ENCODE measurements at regions not wholly inside any gene's neighbourhood (a gene's known extent, or its start where the extent isn't known, plus 50 kb on each side); places are given as distances from the start of the nearest gene placed in this dataset.
A peak's percentile ranks its signal among the peaks of the same experiment; 100 is the strongest.

DNA sequence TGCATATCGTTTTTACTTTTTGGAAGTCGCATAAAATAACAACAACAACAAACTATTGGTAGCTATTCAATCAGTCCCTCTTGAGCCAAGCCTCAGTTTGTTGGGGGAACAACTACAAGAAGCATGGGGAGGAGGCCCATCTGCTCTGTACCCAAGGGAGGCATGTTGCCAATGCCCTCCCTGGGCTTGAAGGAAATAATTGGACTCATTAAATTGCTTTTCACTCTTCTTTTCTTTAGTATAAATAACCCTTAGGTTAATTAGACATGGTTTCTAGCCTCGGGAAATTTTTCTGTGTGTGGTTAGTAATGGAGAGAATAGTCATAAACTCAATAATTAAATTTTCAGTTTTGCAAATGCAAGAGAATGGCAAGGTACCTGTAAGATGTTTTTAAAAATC, 500.7 kb downstream of the TLE4 start:
- peaks cover 11 to 13% of the 10 kb centered on the region in 2 donors for H3K4me1 ChIP-seq
- no peaks in the 10 kb centered on the region for H3K27me3 ChIP-seq
- DNase-seq (no peak), ATAC-seq (no peak)
- TF ChIP-seq, protein P1, sequence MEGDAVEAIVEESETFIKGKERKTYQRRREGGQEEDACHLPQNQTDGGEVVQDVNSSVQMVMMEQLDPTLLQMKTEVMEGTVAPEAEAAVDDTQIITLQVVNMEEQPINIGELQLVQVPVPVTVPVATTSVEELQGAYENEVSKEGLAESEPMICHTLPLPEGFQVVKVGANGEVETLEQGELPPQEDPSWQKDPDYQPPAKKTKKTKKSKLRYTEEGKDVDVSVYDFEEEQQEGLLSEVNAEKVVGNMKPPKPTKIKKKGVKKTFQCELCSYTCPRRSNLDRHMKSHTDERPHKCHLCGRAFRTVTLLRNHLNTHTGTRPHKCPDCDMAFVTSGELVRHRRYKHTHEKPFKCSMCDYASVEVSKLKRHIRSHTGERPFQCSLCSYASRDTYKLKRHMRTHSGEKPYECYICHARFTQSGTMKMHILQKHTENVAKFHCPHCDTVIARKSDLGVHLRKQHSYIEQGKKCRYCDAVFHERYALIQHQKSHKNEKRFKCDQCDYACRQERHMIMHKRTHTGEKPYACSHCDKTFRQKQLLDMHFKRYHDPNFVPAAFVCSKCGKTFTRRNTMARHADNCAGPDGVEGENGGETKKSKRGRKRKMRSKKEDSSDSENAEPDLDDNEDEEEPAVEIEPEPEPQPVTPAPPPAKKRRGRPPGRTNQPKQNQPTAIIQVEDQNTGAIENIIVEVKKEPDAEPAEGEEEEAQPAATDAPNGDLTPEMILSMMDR (IDR thresholded peaks at IDR 0.05 in 4 of 5, conservative IDR thresholded peaks at IDR 0.05 in 1 of 5): no peak
- no peak for TF ChIP-seq POLR2A (IDR thresholded peaks at IDR 0.05)
- no peaks in the 10 kb centered on the region for H3K36me3 ChIP-seq
- no peaks in the 10 kb centered on the region for H3K9me3 ChIP-seq
- no peak overlapping the region for H3K4me3 ChIP-seq
- in situ Hi-C loops (cut with MboI; ENCODE audit: low sequenced_read_pairs in 4 of 4) (loop anchor here in 1 of 4 donors (25.0 kb wide), 1 partner anchor 1535 kb away; no protein-coding TSS in a partner anchor), intact Hi-C loops (cut with DNase I; ENCODE audit: low total_unique reads) (no loop called here)
- no peak overlapping the region for H3K27ac ChIP-seq

DNA sequence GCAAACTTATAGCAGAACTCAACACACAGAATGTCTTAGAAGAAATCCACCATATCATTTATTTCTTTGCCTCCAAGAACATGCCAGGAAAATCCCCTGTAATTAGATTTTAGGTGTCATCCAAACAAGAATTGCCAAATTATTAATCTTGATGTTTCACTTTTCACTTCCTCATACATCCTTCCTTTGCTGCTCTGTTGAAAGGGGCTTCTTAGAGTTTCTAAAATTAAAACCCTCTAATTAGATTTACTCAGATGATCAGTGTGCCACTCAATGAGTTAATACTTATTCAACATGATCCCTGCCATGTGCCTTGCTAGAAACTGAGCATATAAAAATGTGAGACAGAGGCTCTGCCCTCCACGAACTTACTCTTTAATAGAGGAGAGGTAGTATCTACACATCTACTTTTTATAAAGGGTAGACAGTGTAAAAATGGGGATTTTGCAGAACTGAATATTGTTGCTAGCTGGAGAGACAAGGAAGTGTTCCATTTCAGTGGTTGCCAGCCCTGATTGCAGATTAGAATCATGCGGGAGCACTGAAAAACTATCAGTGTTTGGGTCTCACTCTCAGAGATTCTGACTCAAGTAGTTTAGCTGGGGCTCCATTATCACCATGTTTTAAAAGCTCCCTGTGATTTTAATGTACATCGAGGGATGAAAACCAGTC, 498.4 kb downstream of the TLE4 start:
- Histone ChIP-seq H3K4me1 (peaks cover 11 to 13% of the 10 kb centered on the region in 2 donors), H3K9me3 (no peaks in the 10 kb centered on the region), H3K4me3 (no peak overlapping the region), H3K27me3 (no peaks in the 10 kb centered on the region), H3K36me3 (no peaks in the 10 kb centered on the region), H3K27ac (no peak overlapping the region)
- in situ Hi-C loops (cut with MboI; ENCODE audit: low sequenced_read_pairs in 4 of 4): loop anchor here in 1 of 4 donors (25.0 kb wide), 1 partner anchor 1533 kb away; no protein-coding TSS in a partner anchor
- DNase-seq: no peak
- no peak for ATAC-seq
- intact Hi-C loops (cut with DNase I; ENCODE audit: low total_unique reads): no loop called here
- TF ChIP-seq POLR2A (IDR thresholded peaks at IDR 0.05): no peak

DNA sequence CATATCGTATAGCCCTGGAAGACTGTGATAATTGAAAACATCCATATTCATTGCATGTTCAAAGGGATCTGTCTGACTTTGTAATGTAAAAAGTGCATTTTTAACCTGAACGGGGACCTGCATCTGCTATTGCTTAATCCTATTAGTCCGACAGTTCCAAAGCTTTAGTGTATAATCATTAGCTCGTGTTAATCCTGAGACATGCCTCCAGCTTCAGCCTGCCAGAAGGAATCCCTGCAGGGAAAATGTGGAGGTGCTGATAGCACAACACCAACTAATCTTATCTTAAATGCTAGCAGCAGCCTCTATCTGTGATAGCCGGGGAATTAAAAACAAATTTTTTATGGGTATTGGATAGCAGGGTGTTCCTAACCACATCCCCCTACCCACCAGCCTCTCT, 495.2 kb downstream of the TLE4 start:
- TF ChIP-seq, protein P1 (IDR thresholded peaks at IDR 0.05 in 4 of 5, conservative IDR thresholded peaks at IDR 0.05 in 1 of 5): no peak
- TF ChIP-seq POLR2A (IDR thresholded peaks at IDR 0.05): no peak
- DNase-seq (no peak), ATAC-seq (no peak)
- Histone ChIP-seq H3K4me1 (peaks cover 11 to 14% of the 10 kb centered on the region in 2 donors), H3K27ac (no peak overlapping the region), H3K27me3 (no peaks in the 10 kb centered on the region), H3K36me3 (no peaks in the 10 kb centered on the region), H3K9me3 (no peaks in the 10 kb centered on the region), H3K4me3 (no peak overlapping the region)
- intact Hi-C loops (cut with DNase I; ENCODE audit: low total_unique reads) (loop anchor here (10.0 kb wide), 1 partner anchor 1618 kb away; the partner anchor contains the start of gene TLE1), in situ Hi-C loops (cut with MboI; ENCODE audit: low sequenced_read_pairs in 4 of 4) (loop anchor here in 2 of 4 donors (10.0 to 25.0 kb wide), 2 partner anchors 92 to 1530 kb away; no protein-coding TSS in a partner anchor)

DNA sequence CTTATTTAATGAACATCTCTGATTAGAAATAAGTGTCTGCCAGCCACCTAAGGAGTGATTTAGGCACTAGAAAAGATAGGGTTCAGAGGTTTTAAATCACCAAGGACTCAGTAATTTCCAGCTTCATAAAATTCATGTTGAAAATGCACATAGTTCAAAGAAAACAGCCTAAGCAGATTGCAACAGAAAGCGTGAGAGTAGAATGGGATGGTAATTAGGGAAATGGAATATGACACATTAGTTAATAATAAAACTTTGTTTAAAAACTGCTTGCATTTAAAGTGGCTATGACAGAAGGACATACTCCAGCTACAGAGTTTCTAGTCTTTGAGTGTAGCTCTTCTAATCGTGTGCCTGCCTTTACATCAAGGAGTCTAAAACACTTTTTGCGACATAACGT, 490.8 kb downstream of the TLE4 start:
- ATAC-seq: no peak
- no peak for TF ChIP-seq POLR2A (IDR thresholded peaks at IDR 0.05)
- no peak for DNase-seq
- Histone ChIP-seq H3K27ac (peak overlapping the region; percentile 86 to 91 (median 90)), H3K9me3 (no peaks in the 10 kb centered on the region), H3K36me3 (no peaks in the 10 kb centered on the region), H3K4me1 (peaks cover 25 to 27% of the 10 kb centered on the region in 2 donors), H3K4me3 (no peak overlapping the region), H3K27me3 (no peaks in the 10 kb centered on the region)
- in situ Hi-C loops (cut with MboI; ENCODE audit: low sequenced_read_pairs in 4 of 4) (loop anchor here in 2 of 4 donors (10.0 to 25.0 kb wide), 2 partner anchors 88 to 1525 kb away; no protein-coding TSS in a partner anchor), intact Hi-C loops (cut with DNase I; ENCODE audit: low total_unique reads) (loop anchor here (1.0 to 10.0 kb wide), 4 partner anchors 78 to 1622 kb away; partner anchors contain the start of genes TLE1 and TLE4)

DNA sequence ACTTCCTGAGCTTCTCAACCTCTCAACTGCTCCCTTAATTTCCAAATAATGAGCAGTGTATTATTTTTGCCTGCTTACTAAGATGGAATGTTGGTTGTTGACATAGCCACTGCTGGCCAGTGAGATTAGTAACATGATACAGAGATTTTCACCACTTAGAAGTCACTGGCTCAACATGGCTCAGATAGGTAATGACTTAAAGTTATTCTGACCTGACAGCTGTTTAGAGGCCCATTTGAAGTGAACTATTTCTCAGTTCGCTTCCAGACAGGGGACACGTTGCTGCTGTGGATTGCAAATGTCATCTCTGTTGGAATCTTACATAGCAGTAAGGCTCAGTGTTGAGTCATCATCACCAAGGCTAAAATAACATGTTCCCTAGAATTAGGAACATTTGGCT, 490.2 kb downstream of the TLE4 start:
- TF ChIP-seq POLR2A (IDR thresholded peaks at IDR 0.05): peak in 1 of 2 donors; percentile 36
- TF ChIP-seq, protein P1 (IDR thresholded peaks at IDR 0.05 in 4 of 5, conservative IDR thresholded peaks at IDR 0.05 in 1 of 5): no peak
- intact Hi-C loops (cut with DNase I; ENCODE audit: low total_unique reads) (loop anchor here (1.0 to 10.0 kb wide), 5 partner anchors 77 to 1623 kb away; partner anchors contain the start of genes TLE1 and TLE4), in situ Hi-C loops (cut with MboI; ENCODE audit: low sequenced_read_pairs in 4 of 4) (loop anchor here in 2 of 4 donors (10.0 to 25.0 kb wide), 2 partner anchors 87 to 1525 kb away; no protein-coding TSS in a partner anchor)
- Histone ChIP-seq H3K27me3 (no peaks in the 10 kb centered on the region), H3K4me1 (peaks cover 25 to 27% of the 10 kb centered on the region in 2 donors), H3K36me3 (no peaks in the 10 kb centered on the region), H3K4me3 (no peak overlapping the region), H3K9me3 (no peaks in the 10 kb centered on the region), H3K27ac (peak overlapping the region; percentile 86 to 91 (median 90))
- ATAC-seq (peak; percentile 97), DNase-seq (peak; percentile 67 to 83)
